ENCODE measurements at regions not wholly inside any gene's neighbourhood (a gene's known extent, or its start where the extent isn't known, plus 50 kb on each side); places are given as distances from the start of the nearest gene placed in this dataset.
A peak's percentile ranks its signal among the peaks of the same experiment; 100 is the strongest.

DNA sequence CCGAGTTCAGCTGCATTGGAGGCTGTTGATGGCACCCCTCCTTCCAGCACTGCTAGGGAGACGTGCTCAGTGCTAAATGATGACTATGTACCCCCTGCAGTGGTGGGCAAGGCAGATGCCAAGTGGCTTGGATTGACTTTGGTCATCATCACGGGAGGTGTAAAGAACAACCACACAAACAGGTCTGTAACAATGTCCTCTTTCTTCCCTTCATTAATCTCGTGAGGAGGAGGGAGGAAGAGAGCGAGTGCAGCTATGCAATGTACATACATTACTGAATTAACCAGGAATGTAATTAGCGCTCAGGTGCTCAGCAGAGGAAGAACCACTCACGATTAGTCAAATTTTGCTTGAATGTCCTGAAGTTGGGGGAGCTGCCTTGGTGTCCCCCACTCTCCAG lies 173.9 kb upstream of the SKOR2 start:
- Mint-ChIP-seq H3K27ac (no peak overlapping the region), H3K4me3 (no peak overlapping the region), H3K27me3 (no peaks in the 10 kb centered on the region), H3K9me3 (no peaks in the 10 kb centered on the region), H3K36me3 (no peaks in the 10 kb centered on the region), H3K4me1 (peaks cover 4% of the 10 kb centered on the region)
- no peak for ATAC-seq

DNA sequence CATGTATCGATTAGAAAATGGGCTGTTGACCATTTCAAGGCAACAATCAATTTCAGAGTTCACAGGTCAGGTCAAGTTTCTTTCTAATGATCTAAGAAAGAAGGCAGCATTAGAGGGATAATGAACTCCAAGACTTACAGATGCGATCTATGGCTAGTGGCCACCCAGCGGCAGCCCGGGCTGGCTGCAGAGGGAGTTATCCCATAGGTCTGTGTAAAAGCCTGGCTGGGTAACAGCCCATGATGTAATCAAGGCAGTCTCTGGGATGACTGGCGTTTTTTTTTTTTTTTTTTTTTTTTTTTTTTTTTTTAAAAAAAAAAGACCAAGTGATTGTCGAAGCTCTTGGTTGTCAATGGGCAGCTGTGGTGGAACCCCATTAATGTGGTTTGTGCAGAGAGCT lies 171.1 kb upstream of the SKOR2 start:
- ATAC-seq = no peak
- H3K36me3 Mint-ChIP-seq = no peaks in the 10 kb centered on the region

DNA sequence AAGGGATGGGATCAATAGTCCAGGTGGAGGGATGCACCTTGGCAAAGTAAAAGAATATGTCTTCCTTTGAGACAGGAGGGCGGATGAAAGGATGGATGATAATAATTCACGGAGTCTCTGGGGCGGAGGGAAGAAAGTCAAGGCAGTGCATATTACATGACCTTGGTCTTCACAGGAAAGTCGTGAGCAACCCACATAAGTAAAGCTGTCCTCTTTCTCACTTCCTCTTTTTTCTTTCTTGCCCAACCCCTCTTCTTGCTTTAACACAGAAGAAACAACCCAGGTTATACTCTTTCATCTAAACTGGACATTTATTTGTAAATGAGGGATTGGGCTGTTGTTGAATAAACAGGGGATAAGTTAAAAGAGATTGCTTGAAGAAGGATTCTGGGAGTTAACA lies 168.7 kb upstream of the SKOR2 start:
- Mint-ChIP-seq H3K27ac (peak overlapping the region; percentile 35), H3K9me3 (no peaks in the 10 kb centered on the region), H3K4me1 (peaks cover 25% of the 10 kb centered on the region), H3K27me3 (peaks cover 23% of the 10 kb centered on the region), H3K36me3 (no peaks in the 10 kb centered on the region), H3K4me3 (no peak overlapping the region)
- peak; percentile 84 for ATAC-seq

More for the DNA sequence above, 171.1 kb upstream of the SKOR2 start:
- Mint-ChIP-seq H3K9me3 (no peaks in the 10 kb centered on the region), H3K27ac (no peak overlapping the region), H3K27me3 (peaks cover 6% of the 10 kb centered on the region), H3K4me3 (no peak overlapping the region), H3K4me1 (peaks cover 23% of the 10 kb centered on the region)

DNA sequence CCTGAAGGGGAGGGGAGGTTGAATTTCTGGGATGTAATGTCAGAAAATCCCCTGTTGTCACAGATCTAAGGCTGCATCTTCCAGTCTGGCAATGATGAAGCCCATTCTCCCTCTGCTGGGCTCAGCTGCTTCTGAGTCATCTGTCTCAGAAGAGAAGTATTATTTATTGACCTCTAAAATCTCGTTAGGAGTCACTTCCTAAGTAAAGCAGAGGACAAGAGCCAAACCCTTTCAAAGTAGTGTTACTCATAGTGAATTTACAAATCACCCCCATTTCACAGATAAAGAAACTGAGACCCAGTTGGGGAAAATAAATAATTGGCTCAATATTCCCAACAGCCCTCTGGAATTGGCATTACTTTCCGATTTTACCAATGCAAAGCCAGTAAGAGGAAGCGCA lies 167.3 kb upstream of the SKOR2 start:
- H3K9me3 Mint-ChIP-seq = no peaks in the 10 kb centered on the region
- H3K4me3 Mint-ChIP-seq = no peak overlapping the region
- H3K27ac Mint-ChIP-seq = no peak overlapping the region
- no peaks in the 10 kb centered on the region for H3K36me3 Mint-ChIP-seq
- peak; percentile 35 for ATAC-seq
- H3K4me1 Mint-ChIP-seq = peaks cover 25% of the 10 kb centered on the region
- peaks cover 37% of the 10 kb centered on the region for H3K27me3 Mint-ChIP-seq

DNA sequence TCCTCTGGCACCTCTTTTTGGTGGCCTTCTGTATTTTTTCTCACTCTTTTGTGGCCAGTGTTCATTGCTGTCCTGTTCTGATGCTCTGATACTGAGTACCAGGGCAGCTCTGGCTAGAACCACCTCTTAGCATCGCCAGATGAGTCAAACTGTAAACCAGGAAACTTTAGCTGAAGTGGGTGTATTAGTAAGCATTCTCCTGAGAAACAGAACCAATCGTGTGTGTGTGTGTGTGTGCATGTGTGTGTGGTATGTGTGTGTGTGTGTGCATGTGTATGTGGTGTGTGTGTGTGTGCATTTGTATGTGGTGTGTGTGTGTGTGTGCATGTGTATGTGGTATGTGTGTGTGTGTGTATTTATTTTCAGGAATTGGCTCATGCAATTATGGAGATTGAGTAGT lies 166.3 kb upstream of the SKOR2 start:
- H3K36me3 Mint-ChIP-seq = no peaks in the 10 kb centered on the region
- peak; percentile 63 for ATAC-seq

DNA sequence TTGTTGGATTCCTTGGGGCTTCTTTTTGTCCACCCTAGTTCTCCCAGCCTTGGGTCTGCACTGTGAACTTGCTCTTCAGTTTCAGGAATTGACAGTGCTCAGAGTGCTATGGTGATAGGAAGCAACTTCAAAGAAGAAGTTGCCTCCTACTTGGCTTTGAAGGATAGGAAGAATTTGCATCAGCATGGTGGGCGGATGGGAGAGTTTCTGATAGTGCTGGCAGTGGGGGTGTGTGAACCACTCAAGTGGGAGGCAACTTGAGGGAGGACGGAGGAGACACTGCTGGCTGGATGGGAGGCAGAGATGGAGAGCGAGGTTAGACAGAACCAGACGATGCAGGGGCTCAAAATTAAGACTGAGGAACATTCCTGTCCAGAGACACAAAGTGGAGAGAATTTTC lies 164.4 kb upstream of the SKOR2 start:
- Mint-ChIP-seq H3K27me3 (peaks cover 62% of the 10 kb centered on the region), H3K4me1 (peaks cover 25% of the 10 kb centered on the region), H3K4me3 (no peak overlapping the region), H3K36me3 (no peaks in the 10 kb centered on the region), H3K9me3 (no peaks in the 10 kb centered on the region), H3K27ac (no peak overlapping the region)
- ATAC-seq = no peak

More for the DNA sequence above, 166.3 kb upstream of the SKOR2 start:
- H3K27ac Mint-ChIP-seq = no peak overlapping the region
- peaks cover 43% of the 10 kb centered on the region for H3K27me3 Mint-ChIP-seq
- no peaks in the 10 kb centered on the region for H3K9me3 Mint-ChIP-seq
- peaks cover 25% of the 10 kb centered on the region for H3K4me1 Mint-ChIP-seq
- no peak overlapping the region for H3K4me3 Mint-ChIP-seq

DNA sequence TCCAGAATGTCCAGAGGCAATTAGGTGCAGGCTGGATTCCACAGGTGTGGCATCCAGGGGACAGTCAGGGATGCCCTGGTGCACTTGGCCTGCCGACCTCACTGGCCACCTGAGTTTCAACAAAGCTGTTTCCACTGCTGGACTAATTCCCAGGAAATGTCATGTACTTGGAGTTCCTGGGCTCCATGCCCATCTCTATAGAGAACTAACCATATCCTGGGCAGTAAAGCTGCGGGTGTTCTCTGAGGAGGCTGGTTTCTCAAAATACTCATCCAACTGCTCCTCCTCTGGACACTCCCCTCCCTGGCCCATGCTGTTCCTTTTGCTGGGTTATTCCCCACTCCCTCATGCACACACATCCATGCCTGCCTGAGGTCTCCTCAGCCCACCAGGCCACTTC lies 161.9 kb upstream of the SKOR2 start:
- no peak overlapping the region for H3K27ac Mint-ChIP-seq
- ATAC-seq = no peak
- H3K4me3 Mint-ChIP-seq = no peak overlapping the region
- H3K27me3 Mint-ChIP-seq = peaks cover 64% of the 10 kb centered on the region
- no peaks in the 10 kb centered on the region for H3K36me3 Mint-ChIP-seq
- no peaks in the 10 kb centered on the region for H3K9me3 Mint-ChIP-seq
- peaks cover 8% of the 10 kb centered on the region for H3K4me1 Mint-ChIP-seq

DNA sequence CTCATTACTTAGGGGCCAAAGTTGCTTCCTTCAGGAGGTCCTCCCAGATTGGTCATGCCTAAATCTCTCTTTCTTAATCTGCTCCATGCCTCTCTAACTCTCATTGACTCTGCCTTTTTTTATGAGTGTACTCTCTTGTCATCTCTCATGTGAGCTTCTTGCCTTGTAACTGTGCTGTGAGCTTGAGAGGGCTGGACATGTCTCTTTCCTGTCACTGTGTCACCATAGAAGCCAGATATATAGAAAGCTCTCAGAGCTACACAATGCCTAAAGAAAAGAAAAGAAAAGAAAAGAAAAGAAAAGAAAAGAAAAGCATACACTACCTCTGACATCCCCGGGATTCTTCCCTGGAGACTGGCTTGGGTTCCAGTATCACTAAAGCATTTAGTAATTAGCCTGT lies 161.5 kb upstream of the SKOR2 start:
- H3K4me3 Mint-ChIP-seq = no peak overlapping the region
- H3K27me3 Mint-ChIP-seq = peaks cover 62% of the 10 kb centered on the region
- H3K36me3 Mint-ChIP-seq = no peaks in the 10 kb centered on the region
- H3K9me3 Mint-ChIP-seq = no peaks in the 10 kb centered on the region
- H3K27ac Mint-ChIP-seq = no peak overlapping the region
- no peak for ATAC-seq
- peaks cover 6% of the 10 kb centered on the region for H3K4me1 Mint-ChIP-seq

DNA sequence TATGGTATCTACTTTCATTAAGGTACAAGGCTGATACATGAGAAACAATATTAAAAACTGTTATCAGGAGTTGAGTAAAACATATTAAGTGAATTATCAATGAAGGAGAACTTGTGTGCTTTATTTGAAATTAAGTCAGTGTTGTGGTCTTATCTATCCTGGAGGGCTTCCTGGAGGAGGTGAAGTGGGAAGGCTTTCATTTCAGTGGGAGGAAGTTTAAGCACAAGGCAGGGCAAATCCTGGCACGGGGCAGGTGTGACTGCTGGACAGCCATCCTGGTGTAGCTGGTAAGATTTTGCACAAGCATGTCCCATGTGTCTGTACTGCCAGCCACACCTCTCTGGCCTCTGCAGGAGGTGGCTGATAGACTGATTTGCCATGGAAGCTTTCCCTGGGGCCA lies 159.7 kb upstream of the SKOR2 start:
- no peak for ATAC-seq
- H3K27ac Mint-ChIP-seq = no peak overlapping the region
- H3K4me1 Mint-ChIP-seq = no peaks in the 10 kb centered on the region
- H3K27me3 Mint-ChIP-seq = peaks cover 49% of the 10 kb centered on the region
- no peak overlapping the region for H3K4me3 Mint-ChIP-seq
- no peaks in the 10 kb centered on the region for H3K9me3 Mint-ChIP-seq
- H3K36me3 Mint-ChIP-seq = no peaks in the 10 kb centered on the region

DNA sequence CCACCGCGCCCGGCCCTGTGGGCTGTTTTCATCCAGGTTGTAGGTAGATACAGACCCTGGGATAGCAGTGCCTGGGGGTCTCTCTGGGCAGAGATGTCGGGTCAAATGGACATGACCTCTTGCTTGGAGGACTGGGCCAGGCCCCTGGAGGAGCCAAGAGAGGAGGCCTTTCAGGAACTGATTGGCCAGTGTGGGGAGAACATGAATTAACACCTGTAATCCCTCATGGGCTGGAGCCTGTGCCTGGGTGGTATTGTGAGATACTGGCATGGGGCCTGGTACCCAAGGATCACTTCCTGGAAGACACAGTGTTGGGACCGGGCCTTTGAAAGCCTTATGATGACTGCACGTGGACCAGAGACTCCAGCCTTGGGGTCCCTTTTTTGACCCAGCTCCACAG lies 158.7 kb upstream of the SKOR2 start:
- H3K27me3 Mint-ChIP-seq = peaks cover 41% of the 10 kb centered on the region
- ATAC-seq = no peak
- no peaks in the 10 kb centered on the region for H3K4me1 Mint-ChIP-seq
- no peaks in the 10 kb centered on the region for H3K9me3 Mint-ChIP-seq
- no peak overlapping the region for H3K4me3 Mint-ChIP-seq
- no peak overlapping the region for H3K27ac Mint-ChIP-seq
- H3K36me3 Mint-ChIP-seq = no peaks in the 10 kb centered on the region

DNA sequence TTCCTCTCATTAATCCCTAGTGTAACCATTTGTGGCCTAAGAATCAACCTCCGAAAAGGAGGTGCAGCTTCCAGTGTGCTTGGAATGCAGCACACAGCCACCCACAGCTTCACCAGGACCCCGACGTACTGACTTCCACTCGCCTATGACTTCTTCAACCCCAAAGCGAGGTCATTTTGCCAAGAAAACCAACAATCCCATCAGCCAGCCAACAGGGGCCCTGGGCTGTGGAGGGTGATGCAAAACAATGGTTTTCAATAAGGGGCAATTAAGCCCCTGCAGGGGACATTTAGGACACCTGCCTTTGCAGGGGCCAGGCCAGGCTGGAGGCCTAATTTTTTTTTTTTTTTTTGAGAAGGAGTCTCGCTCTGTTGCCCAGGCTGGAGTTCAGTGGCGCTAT lies 158.1 kb upstream of the SKOR2 start:
- ATAC-seq = no peak
- Mint-ChIP-seq H3K4me3 (no peak overlapping the region), H3K27ac (no peak overlapping the region), H3K4me1 (no peaks in the 10 kb centered on the region), H3K9me3 (no peaks in the 10 kb centered on the region), H3K27me3 (peaks cover 35% of the 10 kb centered on the region), H3K36me3 (no peaks in the 10 kb centered on the region)

DNA sequence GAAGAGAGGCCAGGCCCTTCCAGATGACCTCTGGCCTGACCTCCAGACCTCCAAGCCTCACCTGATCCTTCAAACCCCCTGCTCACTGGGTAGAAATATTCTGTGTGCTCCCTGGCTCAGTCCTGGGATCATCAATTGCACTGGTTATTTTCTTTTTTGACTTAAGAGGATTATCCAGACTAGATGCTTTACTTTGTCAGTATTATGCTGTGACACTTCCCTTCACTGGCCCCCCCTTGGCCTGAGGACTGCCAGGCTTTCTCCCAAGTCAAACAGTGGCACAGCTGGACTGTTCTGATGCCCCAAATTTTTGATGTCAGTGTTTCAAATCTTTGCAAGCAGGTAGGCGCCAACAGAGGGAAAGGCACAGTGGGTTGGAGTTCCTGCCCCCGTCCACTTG lies 156.3 kb upstream of the SKOR2 start:
- ATAC-seq = no peak
- Mint-ChIP-seq H3K4me1 (no peaks in the 10 kb centered on the region), H3K27me3 (peaks cover 26% of the 10 kb centered on the region), H3K9me3 (no peaks in the 10 kb centered on the region), H3K4me3 (no peak overlapping the region), H3K27ac (no peak overlapping the region), H3K36me3 (no peaks in the 10 kb centered on the region)

DNA sequence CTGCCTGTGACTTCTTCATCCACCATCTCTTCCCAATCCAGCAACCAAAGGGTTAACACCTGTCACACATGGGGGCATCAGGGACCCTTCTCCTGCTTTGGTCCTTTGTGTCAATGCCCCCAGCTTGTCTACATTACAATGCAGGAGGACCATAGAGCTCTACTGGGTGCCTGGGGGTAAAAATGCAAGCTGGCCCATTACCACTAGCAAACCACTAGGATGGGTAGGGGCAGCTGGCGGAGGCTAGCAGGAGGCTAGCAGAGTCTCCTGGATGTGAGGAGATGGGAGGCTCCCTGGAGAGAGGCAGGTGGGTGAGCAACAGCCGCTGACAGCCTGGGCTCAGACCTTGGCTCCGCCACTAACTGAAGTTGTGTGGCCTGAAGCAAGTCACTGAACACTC lies 153.4 kb upstream of the SKOR2 start:
- Mint-ChIP-seq H3K27me3 (peaks cover 12% of the 10 kb centered on the region), H3K4me3 (no peak overlapping the region), H3K27ac (no peak overlapping the region), H3K9me3 (no peaks in the 10 kb centered on the region), H3K36me3 (no peaks in the 10 kb centered on the region), H3K4me1 (no peaks in the 10 kb centered on the region)
- no peak for ATAC-seq

DNA sequence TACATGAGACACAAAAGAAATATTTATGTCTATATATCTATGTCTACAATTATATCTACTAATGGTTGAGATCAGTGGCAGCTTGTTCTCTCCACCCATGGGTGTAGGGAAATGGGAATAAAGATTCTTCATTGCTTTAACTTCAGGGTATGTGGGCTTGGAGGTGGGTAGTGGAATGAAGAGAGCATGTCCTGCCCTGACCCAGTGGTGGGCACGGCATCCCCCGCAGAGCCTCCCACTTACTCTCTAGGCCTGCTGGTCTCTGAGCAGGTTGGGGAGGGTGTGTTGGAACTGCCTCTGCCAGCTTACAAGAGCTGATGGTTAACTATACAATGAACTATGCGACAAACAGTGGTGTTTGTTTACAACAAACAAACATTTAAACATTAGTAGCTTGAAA lies 152.5 kb upstream of the SKOR2 start:
- Mint-ChIP-seq H3K4me1 (no peaks in the 10 kb centered on the region), H3K27ac (no peak overlapping the region), H3K9me3 (no peaks in the 10 kb centered on the region), H3K36me3 (no peaks in the 10 kb centered on the region), H3K27me3 (peaks cover 12% of the 10 kb centered on the region), H3K4me3 (no peak overlapping the region)
- ATAC-seq = no peak

DNA sequence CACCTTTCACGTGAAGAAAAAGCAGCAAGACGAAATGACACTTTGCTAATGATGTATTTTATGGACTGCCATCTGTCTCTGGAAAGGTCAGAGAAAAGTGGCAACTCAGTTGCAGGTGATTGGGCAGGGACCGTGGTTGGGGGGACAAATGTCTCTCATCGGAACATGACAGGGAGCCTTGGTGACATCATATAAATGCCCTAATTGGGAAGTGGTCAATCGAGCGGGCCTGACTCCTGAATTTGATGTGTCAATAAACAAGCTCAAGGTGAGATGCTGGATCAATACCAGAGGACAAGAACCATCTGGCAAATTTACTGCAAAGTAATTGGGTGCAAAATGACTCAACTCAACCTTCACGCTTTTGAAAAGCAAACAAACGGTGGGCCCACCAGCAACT lies 151.9 kb upstream of the SKOR2 start:
- H3K4me3 Mint-ChIP-seq = no peak overlapping the region
- no peak for ATAC-seq
- no peaks in the 10 kb centered on the region for H3K4me1 Mint-ChIP-seq
- H3K27me3 Mint-ChIP-seq = peaks cover 12% of the 10 kb centered on the region
- no peaks in the 10 kb centered on the region for H3K36me3 Mint-ChIP-seq
- no peaks in the 10 kb centered on the region for H3K9me3 Mint-ChIP-seq
- H3K27ac Mint-ChIP-seq = no peak overlapping the region

DNA sequence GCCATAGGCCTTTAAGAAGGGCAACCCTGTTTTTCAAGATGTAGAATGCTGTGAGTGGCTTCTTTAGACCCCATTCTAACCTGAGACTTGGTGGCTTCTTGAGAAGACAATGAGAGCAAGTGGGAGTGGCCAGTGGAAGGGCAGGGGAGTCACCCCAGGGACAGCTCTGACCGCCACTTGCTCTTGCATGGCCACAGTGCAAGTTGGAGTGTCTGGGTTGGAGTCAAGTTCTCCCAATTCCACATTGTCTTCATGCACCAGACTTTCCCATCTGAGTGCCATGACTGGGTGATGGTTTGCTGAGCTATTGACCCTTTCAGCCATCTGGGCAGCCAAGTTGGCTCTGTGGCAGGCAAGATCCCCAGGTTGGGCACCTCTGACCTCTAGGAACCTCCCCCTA lies 148.0 kb upstream of the SKOR2 start:
- Mint-ChIP-seq H3K36me3 (no peaks in the 10 kb centered on the region), H3K27me3 (peaks cover 20% of the 10 kb centered on the region), H3K9me3 (peaks cover 3% of the 10 kb centered on the region), H3K4me3 (no peak overlapping the region), H3K27ac (no peak overlapping the region), H3K4me1 (no peaks in the 10 kb centered on the region)
- ATAC-seq = no peak

DNA sequence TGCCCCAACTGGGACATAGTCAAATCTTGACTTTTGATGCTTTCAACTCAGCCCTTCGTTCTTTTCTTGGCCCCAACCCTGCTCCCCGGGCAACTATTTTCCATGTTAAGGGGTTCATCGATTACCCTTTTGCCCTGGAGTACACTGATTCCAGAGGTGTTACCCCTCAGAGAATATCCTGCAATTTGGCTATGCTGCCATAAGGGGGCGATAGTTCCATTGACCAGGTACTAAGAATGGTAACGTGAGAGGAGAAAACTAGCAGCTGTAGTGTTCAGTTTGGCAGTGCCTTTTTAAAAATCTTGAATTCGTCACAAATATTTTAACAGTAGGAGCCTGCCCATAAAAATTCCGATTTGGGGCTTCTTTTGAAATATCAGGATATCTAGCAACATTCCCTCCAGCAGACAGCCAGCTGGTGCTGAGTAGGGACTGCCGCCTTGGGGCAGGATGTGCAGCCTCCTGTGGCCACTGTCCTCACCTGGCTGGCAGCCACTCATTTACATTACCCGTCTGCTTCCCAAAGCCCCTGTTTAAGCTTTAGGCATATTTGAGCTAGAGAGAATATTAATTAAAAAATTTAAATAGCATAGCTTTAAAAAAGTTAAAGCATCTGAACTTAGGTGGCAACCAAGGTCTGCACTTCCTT lies 146.3 kb upstream of the SKOR2 start:
- H3K27me3 Mint-ChIP-seq = peaks cover 19% of the 10 kb centered on the region
- H3K4me1 Mint-ChIP-seq = no peaks in the 10 kb centered on the region
- no peak for ATAC-seq
- no peaks in the 10 kb centered on the region for H3K36me3 Mint-ChIP-seq
- H3K9me3 Mint-ChIP-seq = peaks cover 3% of the 10 kb centered on the region
- no peak overlapping the region for H3K27ac Mint-ChIP-seq
- H3K4me3 Mint-ChIP-seq = no peak overlapping the region

All from stimulated activated memory B cell treated with anti-CD40 and anti-IgM and Interleukin-4, amounts not matched to agents 10 μg/mL and 1 μg/mL and 100 μg/mL, for 72 hours (primary cell).